Activated naive CD8-positive, alpha-beta T cell treated with anti-CD3 and anti-CD28 coated beads, Interleukin-2, amount 10 ng/mL, durations not matched to agents 7 days and 5 days (primary cell): ENCODE measurements at regions not wholly inside any gene's neighbourhood (a gene's known extent, or its start where the extent isn't known, plus 50 kb on each side); places are given as distances from the start of the nearest gene placed in this dataset.
A peak's percentile ranks its signal among the peaks of the same experiment; 100 is the strongest.

Source experiments
- ATAC-seq: fragments of 150-1000 bp; cut with Tn5 transposase; one replicate; pipeline ENCODE4 v1.10.0; 2021; ENCODE audit warnings: low read depth, moderate library complexity
- POLR2A ChIA-PET: fragments of 350-600 bp; sonication (Branson Sonifier 250); formaldehyde crosslinking; loops from one replicate; lab custom pipeline; 2021; ENCODE audit warnings: antibody characterized with exemption; lab: Charles Lee
- DNase-seq: peaks from one replicate; pipeline ENCODE4 v3.0.0; 2021
- H3K27ac Mint-ChIP-seq: one replicate; pipeline ENCODE4 v1.8.0; 2022; ENCODE audit warnings: mild to moderate bottlenecking, mixed read lengths
- H3K27me3 Mint-ChIP-seq: one replicate; pipeline ENCODE4 v1.8.0; 2022; ENCODE audit warnings: mild to moderate bottlenecking, moderate library complexity, mixed read lengths
- H3K36me3 Mint-ChIP-seq: one replicate; pipeline ENCODE4 v1.8.0; 2021; ENCODE audit warnings: mild to moderate bottlenecking, mixed read lengths
- H3K4me1 Mint-ChIP-seq: one replicate; pipeline ENCODE4 v1.8.0; 2021; ENCODE audit warnings: mixed read lengths
- H3K4me3 Mint-ChIP-seq: one replicate; pipeline ENCODE4 v1.8.0; 2022; ENCODE audit warnings: mild to moderate bottlenecking, moderate library complexity, mixed read lengths
- H3K9me3 Mint-ChIP-seq: one replicate; pipeline ENCODE4 v1.8.0; 2021; ENCODE audit warnings: mixed read lengths

DNA sequence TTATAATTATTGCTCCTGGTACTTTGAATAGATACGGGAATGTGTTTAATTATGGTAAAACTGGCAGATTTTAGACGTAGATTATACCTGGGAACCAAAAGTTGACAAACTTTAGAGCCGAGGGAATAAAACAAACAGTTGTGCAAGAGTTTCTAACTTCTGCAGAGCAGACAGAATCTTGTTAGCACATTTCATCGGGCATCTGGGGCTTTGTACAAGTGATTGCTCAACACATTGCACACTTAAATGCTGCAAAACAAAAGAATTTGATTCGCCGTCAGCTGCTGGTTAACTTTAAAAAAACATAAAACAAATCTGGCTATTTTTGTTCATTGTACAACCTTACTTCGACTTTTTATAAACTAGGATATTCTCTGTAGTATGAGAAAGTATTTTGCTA is 398.1 kb downstream of the MAN2A1 start:
- Mint-ChIP-seq H3K4me1 (peaks cover 7% of the 10 kb centered on the region), H3K4me3 (no peak overlapping the region), H3K9me3 (no peaks in the 10 kb centered on the region), H3K27me3 (no peaks in the 10 kb centered on the region), H3K27ac (no peak overlapping the region), H3K36me3 (no peaks in the 10 kb centered on the region)
- DNase-seq (no peak), ATAC-seq (no peak)
- POLR2A ChIA-PET = no interaction called here

DNA sequence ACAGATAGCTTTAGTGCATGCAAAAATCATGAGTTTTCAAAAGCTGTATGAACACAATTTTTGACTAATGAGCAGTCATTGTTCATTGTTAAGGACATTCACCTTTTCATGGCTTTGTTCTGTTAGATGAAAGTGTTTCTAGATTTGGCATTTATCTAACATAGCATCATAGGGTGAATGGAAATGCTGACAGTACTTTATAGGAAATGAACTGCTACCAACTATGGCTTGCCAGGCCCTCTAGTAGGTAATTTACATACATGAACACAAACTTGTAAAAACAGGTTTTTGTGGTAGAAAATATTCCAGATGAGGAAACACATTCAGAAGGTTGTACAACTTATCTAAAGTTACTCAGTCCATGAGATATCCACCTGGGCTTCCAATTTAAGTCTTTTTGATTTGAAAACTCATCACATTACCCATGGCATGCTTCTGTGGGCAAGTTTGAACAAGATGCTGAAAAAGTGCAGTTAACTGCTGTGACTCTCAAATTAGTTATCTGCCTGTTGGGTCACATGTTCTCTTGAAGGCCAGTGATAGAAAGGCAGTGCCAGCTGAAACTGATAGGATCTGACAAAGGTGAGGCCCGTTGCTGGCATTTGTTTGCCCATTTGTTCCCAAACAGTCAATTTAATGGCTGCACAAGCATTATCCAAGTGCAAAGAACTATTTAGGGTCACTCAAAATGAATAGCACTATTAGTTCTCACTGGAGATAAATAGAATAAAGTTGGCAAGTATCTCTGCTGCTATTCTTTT is 399.1 kb downstream of the MAN2A1 start:
- H3K4me1 Mint-ChIP-seq = peaks cover 7% of the 10 kb centered on the region
- no peak overlapping the region for H3K4me3 Mint-ChIP-seq
- DNase-seq (no peak), ATAC-seq (no peak)
- no peaks in the 10 kb centered on the region for H3K9me3 Mint-ChIP-seq
- no peaks in the 10 kb centered on the region for H3K27me3 Mint-ChIP-seq
- no peak overlapping the region for H3K27ac Mint-ChIP-seq
- H3K36me3 Mint-ChIP-seq = no peaks in the 10 kb centered on the region
- POLR2A ChIA-PET = no interaction called here

DNA sequence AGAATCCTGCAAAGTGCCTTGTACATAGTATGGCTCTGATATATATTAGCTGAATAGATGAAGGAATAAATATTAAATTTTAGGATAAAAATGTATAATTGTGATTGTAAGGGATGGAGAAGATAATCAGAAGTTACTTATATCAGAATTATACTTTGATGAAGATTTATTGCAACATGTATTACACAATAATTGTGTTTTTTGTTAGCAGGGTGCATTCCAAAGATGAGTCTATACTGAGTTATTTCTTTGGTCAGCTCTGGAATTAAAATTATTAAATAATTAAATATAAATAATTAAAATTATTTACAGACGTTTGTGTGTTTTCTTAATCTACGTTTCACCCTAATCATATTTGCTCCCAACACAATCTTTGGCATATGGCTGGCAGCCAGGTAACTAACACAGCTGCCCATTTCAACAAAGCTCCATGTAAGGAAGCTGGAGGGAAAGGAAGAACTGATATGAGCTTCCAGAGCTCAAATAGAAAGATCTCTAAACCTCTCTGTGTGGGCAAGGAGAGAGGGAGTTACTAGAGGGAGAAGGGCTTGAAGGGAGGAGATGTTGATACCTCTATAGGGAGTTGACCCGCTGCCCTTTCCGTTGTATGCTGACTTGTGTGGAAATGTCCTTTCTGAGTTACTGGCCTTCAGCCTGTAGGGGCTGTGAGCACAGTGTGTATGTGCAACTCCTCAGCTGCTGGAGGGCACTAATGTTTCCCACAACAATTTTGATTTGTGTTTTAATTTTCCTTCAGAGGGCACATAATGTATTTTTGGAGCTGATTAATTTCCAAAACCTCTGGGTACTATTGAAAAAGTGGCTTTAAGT is 403.4 kb downstream of the MAN2A1 start:
- Mint-ChIP-seq H3K27me3 (no peaks in the 10 kb centered on the region), H3K27ac (no peak overlapping the region), H3K9me3 (no peaks in the 10 kb centered on the region), H3K4me1 (no peaks in the 10 kb centered on the region), H3K36me3 (no peaks in the 10 kb centered on the region), H3K4me3 (no peak overlapping the region)
- ATAC-seq = no peak
- POLR2A ChIA-PET = no interaction called here
- no peak for DNase-seq

DNA sequence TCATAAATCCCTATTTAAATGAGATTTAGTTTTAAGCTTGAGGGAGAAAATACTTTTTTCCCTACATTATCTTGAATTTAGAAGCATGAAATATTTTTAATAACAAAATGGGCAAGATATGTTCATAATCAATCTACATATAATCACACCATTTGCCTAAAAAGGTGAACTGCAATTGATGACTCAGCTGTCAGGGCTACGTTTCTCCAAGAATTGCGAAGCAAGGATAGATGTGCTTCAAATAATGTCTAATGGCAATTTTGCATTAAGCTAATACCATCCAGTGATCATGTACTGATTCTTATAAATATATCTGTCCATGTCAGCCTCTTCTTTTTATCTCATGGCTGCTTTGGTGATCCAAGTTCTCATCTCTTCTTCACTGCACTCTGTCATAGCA is 404.4 kb downstream of the MAN2A1 start:
- H3K9me3 Mint-ChIP-seq = no peaks in the 10 kb centered on the region
- no peaks in the 10 kb centered on the region for H3K27me3 Mint-ChIP-seq
- H3K4me1 Mint-ChIP-seq = no peaks in the 10 kb centered on the region
- H3K27ac Mint-ChIP-seq = no peak overlapping the region
- no peak overlapping the region for H3K4me3 Mint-ChIP-seq
- DNase-seq = no peak
- POLR2A ChIA-PET = no interaction called here
- no peaks in the 10 kb centered on the region for H3K36me3 Mint-ChIP-seq
- ATAC-seq = no peak

DNA sequence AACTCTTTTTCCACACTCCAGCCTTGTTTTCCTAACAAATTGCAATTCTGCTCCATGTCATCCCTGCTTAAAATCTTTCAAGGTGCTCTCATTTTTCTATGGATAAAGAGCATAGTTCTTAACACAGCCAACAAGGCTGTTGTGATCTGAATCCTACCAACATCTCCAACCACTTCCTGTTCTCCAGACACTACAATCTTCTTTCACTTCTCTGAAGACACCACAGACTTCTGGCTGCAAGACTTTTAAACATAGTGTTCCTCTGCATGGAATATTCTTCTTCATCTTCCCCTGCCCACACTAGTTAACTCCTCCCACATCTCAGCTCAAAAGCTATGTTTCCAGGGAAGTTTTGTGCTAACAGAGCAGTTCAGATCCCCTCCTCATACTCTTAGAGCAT is 404.8 kb downstream of the MAN2A1 start:
- no peak for ATAC-seq

GRCh38 chr5:110096419-110096818 is 406.7 kb downstream of the MAN2A1 start:
- POLR2A ChIA-PET = no interaction called here
- ATAC-seq (no peak), DNase-seq (no peak)
- H3K36me3 Mint-ChIP-seq = no peaks in the 10 kb centered on the region
- H3K27me3 Mint-ChIP-seq = no peaks in the 10 kb centered on the region
- H3K4me1 Mint-ChIP-seq = no peaks in the 10 kb centered on the region
- no peaks in the 10 kb centered on the region for H3K9me3 Mint-ChIP-seq
- H3K4me3 Mint-ChIP-seq = no peak overlapping the region
- H3K27ac Mint-ChIP-seq = no peak overlapping the region

More for the DNA sequence above, 404.8 kb downstream of the MAN2A1 start:
- Mint-ChIP-seq H3K36me3 (no peaks in the 10 kb centered on the region), H3K4me1 (no peaks in the 10 kb centered on the region), H3K27ac (no peak overlapping the region), H3K9me3 (no peaks in the 10 kb centered on the region), H3K27me3 (no peaks in the 10 kb centered on the region), H3K4me3 (no peak overlapping the region)
- POLR2A ChIA-PET = no interaction called here
- DNase-seq = no peak

- peaks cover 11% of the 10 kb centered on the region for H3K4me1 Mint-ChIP-seq
- no peak overlapping the region for H3K4me3 Mint-ChIP-seq
- no peak overlapping the region for H3K27ac Mint-ChIP-seq
- DNase-seq = no peak
- H3K27me3 Mint-ChIP-seq = no peaks in the 10 kb centered on the region
- no peaks in the 10 kb centered on the region for H3K9me3 Mint-ChIP-seq
- POLR2A ChIA-PET = no interaction called here
- H3K36me3 Mint-ChIP-seq = no peaks in the 10 kb centered on the region
- ATAC-seq = no peak
Measured at GRCh38 chr5:110099572-110099971, 409.8 kb downstream of the MAN2A1 start.

DNA sequence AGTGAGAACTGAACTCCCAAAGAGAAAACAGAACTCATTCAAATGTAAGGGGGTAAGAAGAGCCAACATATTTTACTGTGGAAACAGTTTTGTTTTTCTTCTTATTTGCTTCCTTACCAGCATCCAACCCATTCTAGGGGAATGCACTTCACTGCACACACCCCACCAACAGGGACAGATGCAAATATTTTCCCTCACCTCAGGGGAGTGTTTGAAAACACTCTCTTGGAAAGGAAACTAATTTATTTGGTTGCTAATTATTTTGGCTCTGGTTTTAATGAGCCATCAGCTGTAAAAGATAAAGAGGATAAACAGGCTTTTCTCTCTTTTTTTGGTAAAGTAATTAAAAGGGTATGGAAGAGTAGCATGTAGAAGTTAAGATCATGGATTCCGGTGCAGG is 413.4 kb downstream of the MAN2A1 start:
- H3K36me3 Mint-ChIP-seq = no peaks in the 10 kb centered on the region
- no peak overlapping the region for H3K27ac Mint-ChIP-seq
- peaks cover 22% of the 10 kb centered on the region for H3K4me1 Mint-ChIP-seq
- H3K27me3 Mint-ChIP-seq = no peaks in the 10 kb centered on the region
- POLR2A ChIA-PET = no interaction called here
- ATAC-seq (no peak), DNase-seq (no peak)
- H3K9me3 Mint-ChIP-seq = no peaks in the 10 kb centered on the region
- H3K4me3 Mint-ChIP-seq = no peak overlapping the region

DNA sequence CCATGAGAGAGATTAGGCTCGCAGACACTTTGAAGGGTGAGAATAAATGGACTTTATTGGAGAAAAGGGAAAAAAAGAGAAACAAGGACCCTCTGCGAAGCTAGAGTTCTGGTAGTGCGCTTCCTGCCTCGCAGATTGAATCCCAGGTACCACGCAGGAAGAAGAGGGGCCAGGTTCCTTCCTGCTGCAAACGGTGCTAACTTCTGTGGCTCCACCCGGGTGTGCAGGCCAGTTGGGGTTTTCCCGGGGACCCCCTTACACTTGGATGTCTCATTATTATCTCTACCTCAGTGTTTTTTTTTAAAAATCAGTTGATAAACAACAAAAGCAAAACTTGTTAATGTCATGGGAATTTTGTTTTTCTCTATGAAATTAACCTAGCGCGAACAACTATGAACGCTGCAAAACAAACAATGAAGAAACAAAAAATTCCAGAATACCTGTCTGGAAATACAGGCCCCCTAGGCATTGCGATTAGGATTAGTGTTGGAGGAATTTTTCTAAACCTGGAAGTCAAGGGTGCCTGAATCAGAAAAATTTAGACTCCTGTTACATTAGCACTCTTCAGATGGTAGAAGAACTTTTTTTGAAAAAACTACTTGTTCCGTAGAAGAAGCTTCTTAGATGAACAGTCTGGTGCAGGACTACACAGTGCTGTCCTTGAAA is 414.5 kb downstream of the MAN2A1 start:
- Mint-ChIP-seq H3K4me1 (peaks cover 22% of the 10 kb centered on the region), H3K27ac (no peak overlapping the region), H3K27me3 (no peaks in the 10 kb centered on the region), H3K36me3 (no peaks in the 10 kb centered on the region), H3K9me3 (no peaks in the 10 kb centered on the region), H3K4me3 (peak overlapping the region; percentile 39)
- DNase-seq (no peak), ATAC-seq (no peak)
- POLR2A ChIA-PET = no interaction called here

DNA sequence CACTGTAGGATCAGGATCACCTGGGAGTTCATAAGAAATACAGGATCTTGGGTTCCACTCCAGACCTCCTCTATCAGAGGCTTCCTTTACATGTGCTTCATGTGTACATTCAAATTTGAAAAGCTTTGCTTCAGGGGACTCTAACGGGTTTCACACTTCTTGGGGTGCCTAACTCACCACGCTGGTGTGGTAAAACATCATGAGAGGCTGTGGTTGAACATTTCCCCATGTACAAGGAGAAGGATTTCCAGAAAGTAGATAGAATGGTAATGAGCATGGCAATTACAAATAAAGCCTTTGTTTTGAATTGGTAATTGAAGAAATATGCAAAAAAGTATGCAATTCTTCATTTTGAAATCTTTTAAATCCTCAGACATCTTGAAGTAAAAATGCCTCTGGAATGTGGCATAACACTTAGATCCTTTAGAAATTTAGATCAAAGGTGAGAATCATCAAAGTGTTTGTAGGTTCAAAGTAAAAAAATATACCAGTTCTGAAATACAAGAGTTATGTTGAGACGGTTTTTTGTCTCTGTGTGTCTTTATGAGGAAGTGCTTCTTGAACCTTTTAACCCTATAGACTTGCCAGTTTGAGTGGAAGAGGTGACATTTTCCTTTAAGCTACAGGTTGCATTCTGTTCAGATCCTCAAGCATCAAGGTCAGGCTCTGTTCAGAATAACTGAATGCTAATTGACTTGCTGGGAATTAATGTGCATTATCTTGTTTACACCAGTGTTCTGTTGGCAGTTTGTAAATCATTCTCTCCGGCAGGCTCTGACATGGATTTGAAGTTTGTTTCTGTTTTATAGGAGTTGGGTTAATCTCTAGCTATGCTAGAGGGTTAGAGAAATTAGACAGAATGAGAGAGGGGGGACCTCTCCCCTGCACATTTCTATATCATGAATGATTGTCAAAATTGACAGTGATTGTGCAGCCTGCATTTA is 415.3 kb downstream of the MAN2A1 start:
- H3K27me3 Mint-ChIP-seq = no peaks in the 10 kb centered on the region
- no peaks in the 10 kb centered on the region for H3K9me3 Mint-ChIP-seq
- ATAC-seq (peak; percentile 47), DNase-seq (no peak)
- POLR2A ChIA-PET = no interaction called here
- no peak overlapping the region for H3K4me3 Mint-ChIP-seq
- H3K27ac Mint-ChIP-seq = no peak overlapping the region
- H3K36me3 Mint-ChIP-seq = no peaks in the 10 kb centered on the region
- peaks cover 22% of the 10 kb centered on the region for H3K4me1 Mint-ChIP-seq

DNA sequence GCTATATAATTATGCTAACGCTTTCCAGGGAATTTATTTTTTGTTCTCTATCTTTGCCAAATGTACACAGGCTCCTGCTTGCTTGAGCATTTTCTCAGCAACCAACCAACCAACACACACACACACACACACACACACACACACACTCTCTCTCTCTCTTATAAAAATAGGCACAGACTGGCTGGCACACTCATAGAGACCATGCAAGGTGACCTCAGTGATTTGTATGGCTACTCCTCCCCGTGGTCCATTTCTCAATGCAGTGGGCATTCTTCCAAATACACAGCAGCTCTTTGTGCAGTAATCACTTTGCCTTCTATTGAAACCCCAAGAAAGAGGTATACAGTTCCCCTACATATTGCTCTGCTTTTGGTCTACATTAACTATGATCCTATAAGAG is 416.0 kb downstream of the MAN2A1 start:
- DNase-seq (no peak), ATAC-seq (no peak)
- H3K27ac Mint-ChIP-seq = no peak overlapping the region
- no peak overlapping the region for H3K4me3 Mint-ChIP-seq
- peaks cover 22% of the 10 kb centered on the region for H3K4me1 Mint-ChIP-seq
- H3K36me3 Mint-ChIP-seq = no peaks in the 10 kb centered on the region
- H3K9me3 Mint-ChIP-seq = no peaks in the 10 kb centered on the region
- POLR2A ChIA-PET = no interaction called here
- no peaks in the 10 kb centered on the region for H3K27me3 Mint-ChIP-seq

- POLR2A ChIA-PET = no interaction called here
- Mint-ChIP-seq H3K36me3 (no peaks in the 10 kb centered on the region), H3K4me3 (no peak overlapping the region), H3K27ac (no peak overlapping the region), H3K27me3 (no peaks in the 10 kb centered on the region), H3K4me1 (peaks cover 22% of the 10 kb centered on the region), H3K9me3 (no peaks in the 10 kb centered on the region)
- ATAC-seq (no peak), DNase-seq (no peak)
Measured at GRCh38 chr5:110106750-110107149, 417.0 kb downstream of the MAN2A1 start.

GRCh38 chr5:110108520-110108919 is 418.8 kb downstream of the MAN2A1 start:
- Mint-ChIP-seq H3K27me3 (no peaks in the 10 kb centered on the region), H3K4me1 (peaks cover 21% of the 10 kb centered on the region), H3K9me3 (no peaks in the 10 kb centered on the region), H3K27ac (no peak overlapping the region), H3K4me3 (no peak overlapping the region), H3K36me3 (no peaks in the 10 kb centered on the region)
- ATAC-seq = no peak
- no peak for DNase-seq
- POLR2A ChIA-PET = no interaction called here
